AG20443 (cell line): ENCODE measurements at regions not wholly inside any gene's neighbourhood (a gene's known extent, or its start where the extent isn't known, plus 50 kb on each side); places are given as distances from the start of the nearest gene placed in this dataset.
A peak's percentile ranks its signal among the peaks of the same experiment; 100 is the strongest.
"Not testable (repeated sequence)": the region's sequence is repeated elsewhere in the genome, so short reads cannot be mapped to it uniquely, and the experiment has no call there.

Experiments used
- DNase-seq: peaks from one replicate; pipeline ENCODE4 v3.0.0; 2012; ENCODE audit warnings: low spot score, mixed read lengths

- DNase-seq = peak; percentile 29
Measured at GRCh38 chr16:87206646-87207451, 110.3 kb downstream of the C16orf95 start.

- peak; percentile 79 for DNase-seq
Measured at GRCh38 chr16:87207509-87207908, 109.7 kb downstream of the C16orf95 start.

- DNase-seq = no peak
Measured at GRCh38 chr16:87207965-87208364, 109.2 kb downstream of the C16orf95 start.

GRCh38 chr16:87208968-87209367 lies 108.2 kb downstream of the C16orf95 start:
- DNase-seq = not testable (repeated sequence)

GRCh38 chr16:87209808-87210512 lies 107.2 kb downstream of the C16orf95 start:
- DNase-seq = no peak

- no peak for DNase-seq
Measured at GRCh38 chr16:87210894-87211293, 106.3 kb downstream of the C16orf95 start.

- no peak for DNase-seq
Measured at GRCh38 chr16:87212026-87212425, 105.2 kb downstream of the C16orf95 start.

- no peak for DNase-seq
Measured at GRCh38 chr16:87213536-87213935, 103.7 kb downstream of the C16orf95 start.

GRCh38 chr16:87216148-87216840 lies 100.9 kb downstream of the C16orf95 start:
- no peak for DNase-seq

- DNase-seq = peak; percentile 79
Measured at GRCh38 chr16:87216841-87217275, 100.3 kb downstream of the C16orf95 start.

GRCh38 chr16:87217802-87218201 lies 99.4 kb downstream of the C16orf95 start:
- DNase-seq = not testable (repeated sequence)

GRCh38 chr16:87218281-87219055 lies 98.7 kb downstream of the C16orf95 start:
- DNase-seq = no peak

GRCh38 chr16:87219287-87219909 lies 97.8 kb downstream of the C16orf95 start:
- DNase-seq = no peak

- DNase-seq = no peak
Measured at GRCh38 chr16:87221633-87222032, 95.6 kb downstream of the C16orf95 start.

- DNase-seq = no peak
Measured at GRCh38 chr16:87222335-87222734, 94.9 kb downstream of the C16orf95 start.

GRCh38 chr16:87223656-87224248 lies 93.4 kb downstream of the C16orf95 start:
- DNase-seq = no peak

- no peak for DNase-seq
Measured at GRCh38 chr16:87226926-87227295, 90.3 kb downstream of the C16orf95 start.

GRCh38 chr16:87227296-87227951 lies 89.8 kb downstream of the C16orf95 start:
- peak; percentile 64 for DNase-seq

- no peak for DNase-seq
Measured at GRCh38 chr16:87228363-87228762, 88.8 kb downstream of the C16orf95 start.
